ENCODE measurements at regions not wholly inside any gene's neighbourhood (a gene's known extent, or its start where the extent isn't known, plus 50 kb on each side); places are given as distances from the start of the nearest gene placed in this dataset.
"Not testable (repeated sequence)": the region's sequence is repeated elsewhere in the genome, so short reads cannot be mapped to it uniquely, and the experiment has no call there.

- no peak for DNase-seq
Observed at GRCh38 chr1:230555814-230556213, 86.5 kb upstream of the COG2 start.

GRCh38 chr1:230552880-230553279, 89.4 kb upstream of the COG2 start:
- DNase-seq = no peak

- not testable (repeated sequence) for DNase-seq
Observed at GRCh38 chr1:230550945-230551344, 91.3 kb upstream of the COG2 start.

- no peak for DNase-seq
Observed at GRCh38 chr1:230550428-230550827, 91.9 kb upstream of the COG2 start.

- DNase-seq = no peak
Observed at GRCh38 chr1:230549625-230550024, 92.7 kb upstream of the COG2 start.

GRCh38 chr1:230548997-230549396, 93.3 kb upstream of the COG2 start:
- peak; percentile 60 for DNase-seq

GRCh38 chr1:230548357-230548756, 93.9 kb upstream of the COG2 start:
- no peak for DNase-seq

- no peak for DNase-seq
Observed at GRCh38 chr1:230545181-230545580, 97.1 kb upstream of the COG2 start.

- no peak for DNase-seq
Observed at GRCh38 chr1:230544758-230545157, 97.5 kb upstream of the COG2 start.

GRCh38 chr1:230543085-230543484, 99.2 kb upstream of the COG2 start:
- no peak for DNase-seq

- DNase-seq = no peak
Observed at GRCh38 chr1:230542681-230543080, 99.6 kb upstream of the COG2 start.

- no peak for DNase-seq
Observed at GRCh38 chr1:230542054-230542453, 100.2 kb upstream of the COG2 start.

- DNase-seq = no peak
Observed at GRCh38 chr1:230541306-230541705, 101.0 kb upstream of the COG2 start.

- DNase-seq = no peak
Observed at GRCh38 chr1:230540421-230541155, 101.7 kb upstream of the COG2 start.

- no peak for DNase-seq
Observed at GRCh38 chr1:230537456-230537855, 104.8 kb upstream of the COG2 start.

GRCh38 chr1:230536641-230537155, 105.6 kb upstream of the COG2 start:
- peak; percentile 94 for DNase-seq

- no peak for DNase-seq
Observed at GRCh38 chr1:230534224-230534623, 108.1 kb upstream of the COG2 start.

GRCh38 chr1:230531103-230531502, 105.0 kb upstream of the PGBD5 start:
- DNase-seq = peak; percentile 46

GRCh38 chr1:230519246-230519645, 93.1 kb upstream of the PGBD5 start:
- peak; percentile 68 for DNase-seq

GRCh38 chr1:230518511-230518910, 92.4 kb upstream of the PGBD5 start:
- no peak for DNase-seq

- peak; percentile 100 for DNase-seq
Observed at GRCh38 chr1:230517786-230518185, 91.7 kb upstream of the PGBD5 start.

GRCh38 chr1:230517326-230517725, 91.2 kb upstream of the PGBD5 start:
- peak; percentile 98 for DNase-seq

- no peak for DNase-seq
Observed at GRCh38 chr1:230516889-230517288, 90.8 kb upstream of the PGBD5 start.

- DNase-seq = peak; percentile 63
Observed at GRCh38 chr1:230515451-230516145, 89.5 kb upstream of the PGBD5 start.
